ENCODE measurements at regions not wholly inside any gene's neighbourhood (a gene's known extent, or its start where the extent isn't known, plus 50 kb on each side); places are given as distances from the start of the nearest gene placed in this dataset.
A peak's percentile ranks its signal among the peaks of the same experiment; 100 is the strongest.
"Not testable (repeated sequence)": the region's sequence is repeated elsewhere in the genome, so short reads cannot be mapped to it uniquely, and the experiment has no call there.

- peak; percentile 19 for DNase-seq (ENCODE audit: low read depth)
Measured at GRCh38 chr1:222948079-222948478, 133.2 kb downstream of the DISP1 start.

- peak; percentile 27 for DNase-seq (ENCODE audit: low read depth)
Measured at GRCh38 chr1:222950892-222951291, 136.1 kb downstream of the DISP1 start.

GRCh38 chr1:222953585-222953984, 138.7 kb downstream of the DISP1 start:
- no peak for DNase-seq (ENCODE audit: low read depth)

GRCh38 chr1:222955964-222956363, 141.1 kb downstream of the DISP1 start:
- no peak for DNase-seq (ENCODE audit: low read depth)

GRCh38 chr1:222956601-222957000, 141.8 kb downstream of the DISP1 start:
- no peak for DNase-seq (ENCODE audit: low read depth)

- no peak for DNase-seq (ENCODE audit: low read depth)
Measured at GRCh38 chr1:222967466-222968240, 152.8 kb downstream of the DISP1 start.

GRCh38 chr1:222970040-222970439, 155.2 kb downstream of the DISP1 start:
- DNase-seq (ENCODE audit: low read depth), result no peak

GRCh38 chr1:222970711-222971110, 155.9 kb downstream of the DISP1 start:
- no peak for DNase-seq (ENCODE audit: low read depth)

GRCh38 chr1:222971146-222971545, 156.3 kb downstream of the DISP1 start:
- no peak for DNase-seq (ENCODE audit: low read depth)

- DNase-seq (ENCODE audit: low read depth), result no peak
Measured at GRCh38 chr1:222973561-222973960, 158.7 kb downstream of the DISP1 start.

- peak; percentile 96 for DNase-seq (ENCODE audit: low read depth)
Measured at GRCh38 chr1:222974496-222974895, 159.7 kb downstream of the DISP1 start.

- DNase-seq (ENCODE audit: low read depth), result peak; percentile 26
Measured at GRCh38 chr1:222975472-222976122, 160.8 kb downstream of the DISP1 start.

GRCh38 chr1:222976453-222976852, 161.6 kb downstream of the DISP1 start:
- peak; percentile 9 for DNase-seq (ENCODE audit: low read depth)

GRCh38 chr1:222977294-222977693, 162.5 kb downstream of the DISP1 start:
- DNase-seq (ENCODE audit: low read depth), result not testable (repeated sequence)

- no peak for DNase-seq (ENCODE audit: low read depth)
Measured at GRCh38 chr1:222979561-222979960, 163.5 kb downstream of the TLR5 start.

- DNase-seq (ENCODE audit: low read depth), result no peak
Measured at GRCh38 chr1:222987674-222988076, 155.4 kb downstream of the TLR5 start.

- DNase-seq (ENCODE audit: low read depth), result no peak
Measured at GRCh38 chr1:222989443-222989842, 153.6 kb downstream of the TLR5 start.

GRCh38 chr1:222991177-222991576, 151.9 kb downstream of the TLR5 start:
- no peak for DNase-seq (ENCODE audit: low read depth)

GRCh38 chr1:222991908-222992307, 151.1 kb downstream of the TLR5 start:
- DNase-seq (ENCODE audit: low read depth), result no peak

GRCh38 chr1:222994511-222995235, 148.4 kb downstream of the TLR5 start:
- DNase-seq (ENCODE audit: low read depth), result peak; percentile 75

GRCh38 chr1:222995236-222995580, 147.8 kb downstream of the TLR5 start:
- peak; percentile 67 for DNase-seq (ENCODE audit: low read depth)

- no peak for DNase-seq (ENCODE audit: low read depth)
Measured at GRCh38 chr1:222995620-222996309, 147.3 kb downstream of the TLR5 start.
